CD4-positive, alpha-beta T cell (primary cell): ENCODE measurements at regions not wholly inside any gene's neighbourhood (a gene's known extent, or its start where the extent isn't known, plus 50 kb on each side); places are given as distances from the start of the nearest gene placed in this dataset.

ENCODE experiments used
- ATAC-seq: fragments of 200-7000 bp; cut with Tn5 transposase; one replicate; pipeline ENCODE4 v1.10.0; 2022; ENCODE audit warnings: mild to moderate bottlenecking; ENCODE audit not compliant: poor library complexity
- CTCF ChIA-PET: fragments of 350-600 bp; sonication (Branson Sonifier 250); formaldehyde crosslinking; loops from one replicate; lab custom pipeline; 2021; ENCODE audit warnings: antibody characterized with exemption, inconsistent platforms; lab: Charles Lee
- POLR2A ChIA-PET: fragments of 350-600 bp; sonication (Branson Sonifier 250); formaldehyde crosslinking; loops from one replicate; lab custom pipeline; 2021; ENCODE audit warnings: antibody characterized with exemption, inconsistent platforms; lab: Charles Lee
- DNase-seq, 14 experiments: peaks; one replicate each; pipeline ENCODE4 v3.0.0-alpha.2; 2013 to 2020; ENCODE audit warnings: mixed read lengths in 2 of 14
- H3K27ac ChIP-seq, 2 donors: one replicate each; pipeline versions ENCODE4 v1.5.1 to v1.7.0; 2013; ENCODE audit warnings: low read length in 2 of 2, low read depth in 1 of 2, mild to moderate bottlenecking in 1 of 2
- H3K27me3 ChIP-seq, 2 experiments: 1 replicate in 1 of 2; 2 replicates in 1 of 2; pipeline versions ENCODE4 v1.6.1 to v1.7.0; 2013; ENCODE audit warnings: low read length in 2 of 2, control low read depth in 1 of 2, mild to moderate bottlenecking in 1 of 2, moderate library complexity in 1 of 2; ENCODE audit not compliant: insufficient read depth in 2 of 2, control insufficient read depth in 1 of 2
- H3K36me3 ChIP-seq: one replicate; pipeline ENCODE4 v1.6.1; 2013; ENCODE audit warnings: low read length, control low read depth; ENCODE audit not compliant: insufficient read depth
- H3K4me1 ChIP-seq: one replicate; pipeline ENCODE4 v1.6.1; 2013; ENCODE audit warnings: low read length, control low read depth; ENCODE audit not compliant: insufficient read depth
- H3K4me3 ChIP-seq: one replicate; pipeline ENCODE4 v1.5.1; 2013; ENCODE audit warnings: mild to moderate bottlenecking, low read length, moderate library complexity
- H3K9me3 ChIP-seq, 2 experiments: 1 replicate in 1 of 2; 2 replicates in 1 of 2; pipeline versions ENCODE4 v1.6.1 to v1.7.0; 2013; ENCODE audit warnings: low read length in 2 of 2, mild to moderate bottlenecking in 2 of 2, control low read depth in 1 of 2, moderate library complexity in 1 of 2; ENCODE audit not compliant: control insufficient read depth in 1 of 2, insufficient read depth in 1 of 2
- H3K27ac Mint-ChIP-seq: one replicate; pipeline ENCODE4 v1.8.0; 2020; ENCODE audit warnings: mixed read lengths
- H3K27me3 Mint-ChIP-seq: one replicate; pipeline ENCODE4 v1.8.0; 2021; ENCODE audit warnings: mixed read lengths
- H3K36me3 Mint-ChIP-seq: one replicate; pipeline ENCODE4 v1.8.0; 2021; ENCODE audit warnings: low read depth, mixed read lengths
- H3K4me1 Mint-ChIP-seq: one replicate; pipeline ENCODE4 v1.8.0; 2021; ENCODE audit warnings: low read depth, mixed read lengths
- H3K4me3 Mint-ChIP-seq: one replicate; pipeline ENCODE4 v1.8.0; 2020; ENCODE audit warnings: mild to moderate bottlenecking, mixed read lengths
- H3K9me3 Mint-ChIP-seq: one replicate; pipeline ENCODE4 v1.8.0; 2020; ENCODE audit warnings: mixed read lengths
- intact Hi-C, 2 experiments: fragments of 100-400 bp; cut with DNase I in 1 of 2; cut with micrococcal nuclease in 1 of 2; formaldehyde crosslinking; loops; one replicate each; pipeline versions ENCODE4 v1.15.1 to v1.9.0; 2023 to 2025; cut with DNase I, micrococcal nuclease
- TF ChIP-seq, protein P1 (sequence below): fragments of 200-600 bp; IDR thresholded peaks from one replicate; pipeline ENCODE4 v1.8.0; 2022; ENCODE audit warnings: antibody characterized with exemption, mild to moderate bottlenecking

DNA sequence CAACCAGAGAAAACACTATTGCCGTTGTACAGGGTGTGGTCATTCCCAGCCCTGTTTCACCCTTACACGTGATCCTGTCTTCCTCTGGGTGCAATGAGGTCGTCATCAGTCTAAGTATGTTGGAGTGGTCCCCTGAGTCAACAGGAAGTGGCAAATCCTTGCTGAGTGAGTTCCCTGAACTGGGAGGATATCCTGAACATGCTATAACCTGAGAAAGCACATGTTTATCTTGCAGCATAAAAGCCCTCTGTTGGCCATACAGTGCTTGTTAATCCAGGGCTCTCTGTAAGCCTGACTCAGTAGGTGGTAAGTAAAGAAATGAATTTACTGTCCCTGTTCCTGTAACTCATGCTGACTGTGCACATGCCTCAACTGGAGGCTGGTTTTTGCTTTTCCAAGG lies 477.8 kb upstream of the RGMA start:
- no peak for ATAC-seq

DNA sequence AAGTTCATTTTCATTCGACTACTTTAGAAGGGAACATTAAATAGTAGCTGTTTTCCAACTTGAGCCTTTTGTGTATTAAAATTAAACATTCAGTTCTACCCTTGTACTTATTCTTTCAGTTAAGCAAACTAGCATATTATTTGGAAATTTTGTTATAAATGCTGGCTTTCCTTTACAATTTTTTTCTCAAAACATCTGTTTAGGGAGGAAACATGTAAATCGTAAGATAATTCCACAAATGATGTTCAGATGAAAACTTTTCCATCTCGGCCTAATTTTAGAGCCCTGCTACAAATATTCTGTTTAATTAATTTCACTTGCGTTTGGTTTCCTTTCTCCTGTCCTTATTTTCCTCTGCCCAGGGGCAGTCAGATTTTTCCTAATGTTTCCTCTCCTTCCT lies 476.2 kb upstream of the RGMA start:
- TF ChIP-seq, protein P1, sequence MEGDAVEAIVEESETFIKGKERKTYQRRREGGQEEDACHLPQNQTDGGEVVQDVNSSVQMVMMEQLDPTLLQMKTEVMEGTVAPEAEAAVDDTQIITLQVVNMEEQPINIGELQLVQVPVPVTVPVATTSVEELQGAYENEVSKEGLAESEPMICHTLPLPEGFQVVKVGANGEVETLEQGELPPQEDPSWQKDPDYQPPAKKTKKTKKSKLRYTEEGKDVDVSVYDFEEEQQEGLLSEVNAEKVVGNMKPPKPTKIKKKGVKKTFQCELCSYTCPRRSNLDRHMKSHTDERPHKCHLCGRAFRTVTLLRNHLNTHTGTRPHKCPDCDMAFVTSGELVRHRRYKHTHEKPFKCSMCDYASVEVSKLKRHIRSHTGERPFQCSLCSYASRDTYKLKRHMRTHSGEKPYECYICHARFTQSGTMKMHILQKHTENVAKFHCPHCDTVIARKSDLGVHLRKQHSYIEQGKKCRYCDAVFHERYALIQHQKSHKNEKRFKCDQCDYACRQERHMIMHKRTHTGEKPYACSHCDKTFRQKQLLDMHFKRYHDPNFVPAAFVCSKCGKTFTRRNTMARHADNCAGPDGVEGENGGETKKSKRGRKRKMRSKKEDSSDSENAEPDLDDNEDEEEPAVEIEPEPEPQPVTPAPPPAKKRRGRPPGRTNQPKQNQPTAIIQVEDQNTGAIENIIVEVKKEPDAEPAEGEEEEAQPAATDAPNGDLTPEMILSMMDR = no peak
- no peak overlapping the region for H3K27ac ChIP-seq
- Mint-ChIP-seq H3K9me3 (no peaks in the 10 kb centered on the region), H3K4me3 (no peak overlapping the region), H3K36me3 (no peaks in the 10 kb centered on the region), H3K27ac (no peak overlapping the region), H3K4me1 (no peaks in the 10 kb centered on the region), H3K27me3 (no peaks in the 10 kb centered on the region)
- intact Hi-C loops = no loop called here
- H3K4me3 ChIP-seq = no peak overlapping the region
- no peak for ATAC-seq
- CTCF ChIA-PET = no interaction called here
- H3K36me3 ChIP-seq = no peaks in the 10 kb centered on the region
- H3K27me3 ChIP-seq = no peaks in the 10 kb centered on the region
- H3K9me3 ChIP-seq = no peaks in the 10 kb centered on the region
- no peaks in the 10 kb centered on the region for H3K4me1 ChIP-seq
- POLR2A ChIA-PET = no interaction called here
- DNase-seq = no peak

More for the DNA sequence above, 477.8 kb upstream of the RGMA start:
- Histone ChIP-seq H3K27ac (no peak overlapping the region), H3K4me1 (no peaks in the 10 kb centered on the region), H3K9me3 (no peaks in the 10 kb centered on the region), H3K27me3 (no peaks in the 10 kb centered on the region), H3K4me3 (no peak overlapping the region), H3K36me3 (no peaks in the 10 kb centered on the region)
- no peak for DNase-seq
- H3K4me1 Mint-ChIP-seq = no peaks in the 10 kb centered on the region
- POLR2A ChIA-PET = no interaction called here
- H3K4me3 Mint-ChIP-seq = no peak overlapping the region
- CTCF ChIA-PET = no interaction called here
- H3K9me3 Mint-ChIP-seq = no peaks in the 10 kb centered on the region
- H3K27me3 Mint-ChIP-seq = no peaks in the 10 kb centered on the region
- no peak overlapping the region for H3K27ac Mint-ChIP-seq
- H3K36me3 Mint-ChIP-seq = no peaks in the 10 kb centered on the region
- TF ChIP-seq, protein P1 = no peak
- intact Hi-C loops = no loop called here

DNA sequence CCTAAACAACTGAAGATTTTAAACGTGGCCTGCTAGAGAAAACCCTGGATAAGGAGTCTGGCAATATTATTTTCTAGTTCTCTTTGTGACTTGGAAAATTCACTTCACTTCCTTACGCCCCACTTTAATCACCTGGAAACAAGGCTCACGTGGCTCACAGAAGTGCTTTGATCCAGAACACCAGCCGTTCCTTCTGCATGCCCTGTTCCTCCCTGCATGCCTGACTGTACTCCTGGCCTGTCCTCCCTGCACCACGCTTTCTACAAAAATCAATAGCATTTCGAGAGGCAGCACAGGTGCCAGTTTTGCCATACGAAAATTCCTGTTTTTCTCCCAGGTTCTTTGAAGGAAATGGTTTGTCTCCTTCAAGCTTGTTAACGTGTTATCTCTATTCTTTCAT lies 474.2 kb upstream of the RGMA start:
- H3K4me1 ChIP-seq = no peaks in the 10 kb centered on the region
- no peaks in the 10 kb centered on the region for H3K9me3 Mint-ChIP-seq
- no peaks in the 10 kb centered on the region for H3K9me3 ChIP-seq
- H3K4me1 Mint-ChIP-seq = no peaks in the 10 kb centered on the region
- no peak overlapping the region for H3K4me3 ChIP-seq
- DNase-seq = no peak
- TF ChIP-seq, protein P1 = no peak
- H3K27ac Mint-ChIP-seq = no peak overlapping the region
- H3K27me3 ChIP-seq = no peaks in the 10 kb centered on the region
- intact Hi-C loops = no loop called here
- H3K4me3 Mint-ChIP-seq = no peak overlapping the region
- no peaks in the 10 kb centered on the region for H3K36me3 ChIP-seq
- ChIA-PET CTCF (no interaction called here), POLR2A (no interaction called here)
- no peak overlapping the region for H3K27ac ChIP-seq
- peaks cover 3% of the 10 kb centered on the region for H3K27me3 Mint-ChIP-seq
- no peaks in the 10 kb centered on the region for H3K36me3 Mint-ChIP-seq
- no peak for ATAC-seq
